HL-60/S4 treated with phorbol 12-myristate 13-acetate at 8.2 ng/mL for 4 days and 3 days (cell line): ENCODE measurements at regions not wholly inside any gene's neighbourhood (a gene's known extent, or its start where the extent isn't known, plus 50 kb on each side); places are given as distances from the start of the nearest gene placed in this dataset.

ENCODE experiments used
- in situ Hi-C: fragments of 300-500 bp; cut with MboI; formaldehyde crosslinking; loops from 2 replicates; pipeline ENCODE4 v1.15.0; 2022; ENCODE audit warnings: low sequenced_read_pairs

GRCh38 chr5:1669276-1670155 lies 130.1 kb downstream of the MRPL36 start:
- in situ Hi-C loops, result no loop called here

GRCh38 chr5:1668141-1668721 lies 131.4 kb downstream of the MRPL36 start:
- in situ Hi-C loops, result no loop called here

GRCh38 chr5:1667648-1668140 lies 131.9 kb downstream of the MRPL36 start:
- in situ Hi-C loops, result no loop called here

- in situ Hi-C loops, result no loop called here
Observed at GRCh38 chr5:1666812-1667588, 132.6 kb downstream of the MRPL36 start.

- in situ Hi-C loops, result no loop called here
Observed at GRCh38 chr5:1666221-1666620, 133.4 kb downstream of the MRPL36 start.

GRCh38 chr5:1665803-1666202 lies 133.8 kb downstream of the MRPL36 start:
- in situ Hi-C loops, result no loop called here

- in situ Hi-C loops, result no loop called here
Observed at GRCh38 chr5:1665231-1665630, 134.4 kb downstream of the MRPL36 start.

- in situ Hi-C loops, result no loop called here
Observed at GRCh38 chr5:1663186-1663585, 136.5 kb downstream of the MRPL36 start.

GRCh38 chr5:1662559-1663085 lies 137.0 kb downstream of the MRPL36 start:
- in situ Hi-C loops, result no loop called here

GRCh38 chr5:1661831-1662558 lies 137.6 kb downstream of the MRPL36 start:
- in situ Hi-C loops, result no loop called here

- in situ Hi-C loops, result no loop called here
Observed at GRCh38 chr5:1661311-1661710, 137.6 kb upstream of the LPCAT1 start.

GRCh38 chr5:1660511-1660910 lies 136.8 kb upstream of the LPCAT1 start:
- in situ Hi-C loops, result no loop called here

- in situ Hi-C loops, result no loop called here
Observed at GRCh38 chr5:1660001-1660400, 136.2 kb upstream of the LPCAT1 start.

- in situ Hi-C loops, result loop anchor here (10.0 kb wide), 1 partner anchor 725 kb away; no protein-coding TSS in a partner anchor
Observed at GRCh38 chr5:1659100-1659981, 135.6 kb upstream of the LPCAT1 start.

- in situ Hi-C loops, result loop anchor here (10.0 kb wide), 1 partner anchor 724 kb away; no protein-coding TSS in a partner anchor
Observed at GRCh38 chr5:1658665-1659064, 134.9 kb upstream of the LPCAT1 start.

GRCh38 chr5:1657161-1657741 lies 133.5 kb upstream of the LPCAT1 start:
- in situ Hi-C loops, result loop anchor here (10.0 kb wide), 1 partner anchor 722 kb away; no protein-coding TSS in a partner anchor

- in situ Hi-C loops, result loop anchor here (10.0 kb wide), 1 partner anchor 722 kb away; no protein-coding TSS in a partner anchor
Observed at GRCh38 chr5:1656271-1656975, 132.7 kb upstream of the LPCAT1 start.
